HG02870 (cell line): ENCODE measurements at regions not wholly inside any gene's neighbourhood (a gene's known extent, or its start where the extent isn't known, plus 50 kb on each side); places are given as distances from the start of the nearest gene placed in this dataset.
"Not testable (repeated sequence)": the region's sequence is repeated elsewhere in the genome, so short reads cannot be mapped to it uniquely, and the experiment has no call there.

ENCODE experiments used
- ATAC-seq: cut with Tn5 transposase; IDR thresholded peaks from one replicate; pipeline ENCODE4 v1.9.1; 2021; ENCODE audit warnings: mild to moderate bottlenecking, moderate library complexity; ENCODE audit not compliant: unreplicated experiment

GRCh38 chr21:27974152-27974551 lies 1007.3 kb upstream of the ADAMTS5 start:
- not testable (repeated sequence) for ATAC-seq

DNA sequence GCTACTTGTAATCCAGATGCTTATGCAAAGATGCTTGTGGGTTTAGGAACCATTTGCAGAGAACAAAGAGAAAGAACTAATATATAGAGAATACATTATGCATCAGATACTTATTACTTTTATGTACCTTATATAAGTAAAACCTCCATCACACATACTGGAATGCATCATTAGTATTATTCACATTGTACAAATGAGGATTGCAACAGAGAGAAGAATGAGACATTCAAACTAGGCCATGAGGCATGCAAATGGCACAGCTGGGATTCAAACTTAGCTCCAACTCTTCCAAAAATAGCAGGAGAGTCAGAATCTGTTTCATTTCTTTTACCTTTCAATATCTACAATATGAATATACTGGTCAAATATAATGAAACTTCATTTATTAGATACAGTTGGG lies 1001.4 kb upstream of the ADAMTS5 start:
- ATAC-seq = not testable (repeated sequence)

- no peak for ATAC-seq
Measured at GRCh38 chr21:27954543-27955165, 987.8 kb upstream of the ADAMTS5 start.

- ATAC-seq = no peak
Measured at GRCh38 chr21:27953340-27954045, 986.6 kb upstream of the ADAMTS5 start.

- ATAC-seq = not testable (repeated sequence)
Measured at GRCh38 chr21:27949093-27949492, 982.2 kb upstream of the ADAMTS5 start.

DNA sequence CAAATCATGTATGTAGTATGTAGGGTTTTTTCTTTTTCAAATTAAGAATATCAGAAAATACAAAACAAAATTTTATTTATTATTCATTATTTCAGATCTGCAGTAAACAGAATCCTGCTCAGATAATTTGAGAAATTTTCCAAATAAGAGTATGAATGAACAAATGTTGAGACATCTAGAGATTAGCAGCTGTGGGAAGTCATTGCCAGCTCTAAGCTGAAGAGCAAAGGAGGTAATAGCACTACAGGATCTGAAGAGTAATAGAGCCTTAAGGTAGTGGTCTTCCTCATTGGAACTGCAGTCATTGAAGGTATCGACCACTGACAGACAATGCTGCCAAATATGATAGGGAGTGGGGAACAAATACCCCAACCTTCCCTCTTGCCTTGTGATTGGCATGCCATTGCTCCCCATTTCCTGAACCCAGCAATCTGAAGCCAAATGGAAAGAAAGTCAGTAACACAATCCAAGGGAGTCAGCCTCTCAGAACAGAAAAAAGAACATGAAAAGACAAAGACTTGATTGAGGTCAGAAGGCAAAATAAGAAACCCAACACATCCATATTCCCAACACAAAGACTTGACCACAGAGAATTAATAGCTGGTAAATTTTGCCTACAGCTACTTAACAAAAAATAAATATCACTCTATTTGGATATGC lies 963.4 kb upstream of the ADAMTS5 start:
- ATAC-seq = not testable (repeated sequence)

GRCh38 chr21:27929179-27929578 lies 962.3 kb upstream of the ADAMTS5 start:
- not testable (repeated sequence) for ATAC-seq

GRCh38 chr21:27928534-27929115 lies 961.7 kb upstream of the ADAMTS5 start:
- not testable (repeated sequence) for ATAC-seq

GRCh38 chr21:27921421-27921820 lies 954.5 kb upstream of the ADAMTS5 start:
- ATAC-seq = not testable (repeated sequence)

GRCh38 chr21:27917966-27918365 lies 951.1 kb upstream of the ADAMTS5 start:
- not testable (repeated sequence) for ATAC-seq

DNA sequence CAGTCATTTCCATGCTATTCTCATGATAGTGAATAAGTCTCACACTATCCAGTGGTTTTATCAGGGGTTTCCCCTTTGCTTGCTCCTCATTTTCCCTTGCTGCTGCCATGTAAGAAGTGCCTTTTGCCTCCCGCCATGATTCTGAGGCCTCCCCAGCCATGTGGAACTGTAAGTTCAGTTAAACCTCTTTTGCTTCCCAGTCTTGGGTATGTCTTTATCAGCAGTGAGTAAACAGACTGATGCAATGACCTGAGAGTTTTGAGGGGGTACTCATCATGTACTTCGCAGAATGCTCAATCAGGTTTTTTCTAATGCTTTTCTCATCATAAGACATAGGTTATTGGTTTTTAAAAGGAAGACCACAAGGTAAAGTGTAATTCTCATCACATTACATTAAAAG lies 949.4 kb upstream of the ADAMTS5 start:
- ATAC-seq = not testable (repeated sequence)

- not testable (repeated sequence) for ATAC-seq
Measured at GRCh38 chr21:27912133-27912532, 945.2 kb upstream of the ADAMTS5 start.

GRCh38 chr21:27909487-27909886 lies 942.6 kb upstream of the ADAMTS5 start:
- ATAC-seq = not testable (repeated sequence)

GRCh38 chr21:27908816-27909215 lies 941.9 kb upstream of the ADAMTS5 start:
- ATAC-seq = not testable (repeated sequence)

GRCh38 chr21:27902904-27903303 lies 936.0 kb upstream of the ADAMTS5 start:
- not testable (repeated sequence) for ATAC-seq

DNA sequence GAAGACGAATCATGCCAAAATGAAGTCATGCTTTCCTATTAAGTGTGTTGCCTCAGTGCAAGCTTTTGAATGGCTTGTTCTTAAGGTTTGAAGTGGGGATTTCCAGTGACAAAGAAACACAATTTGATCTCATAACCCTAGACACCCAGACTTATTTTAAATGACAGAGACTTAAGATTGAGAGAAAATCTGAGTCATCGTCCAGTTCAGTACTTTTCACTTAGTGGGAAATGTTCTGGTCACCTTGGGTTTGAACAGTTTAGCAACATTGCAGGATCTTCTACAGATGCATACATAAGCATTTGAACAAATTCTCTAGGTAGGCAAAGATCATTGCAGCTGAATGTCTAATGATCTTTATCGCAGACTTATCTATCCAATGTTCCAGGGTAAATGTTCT lies 926.7 kb upstream of the ADAMTS5 start:
- ATAC-seq = not testable (repeated sequence)

GRCh38 chr21:27891495-27891894 lies 924.6 kb upstream of the ADAMTS5 start:
- ATAC-seq = not testable (repeated sequence)

DNA sequence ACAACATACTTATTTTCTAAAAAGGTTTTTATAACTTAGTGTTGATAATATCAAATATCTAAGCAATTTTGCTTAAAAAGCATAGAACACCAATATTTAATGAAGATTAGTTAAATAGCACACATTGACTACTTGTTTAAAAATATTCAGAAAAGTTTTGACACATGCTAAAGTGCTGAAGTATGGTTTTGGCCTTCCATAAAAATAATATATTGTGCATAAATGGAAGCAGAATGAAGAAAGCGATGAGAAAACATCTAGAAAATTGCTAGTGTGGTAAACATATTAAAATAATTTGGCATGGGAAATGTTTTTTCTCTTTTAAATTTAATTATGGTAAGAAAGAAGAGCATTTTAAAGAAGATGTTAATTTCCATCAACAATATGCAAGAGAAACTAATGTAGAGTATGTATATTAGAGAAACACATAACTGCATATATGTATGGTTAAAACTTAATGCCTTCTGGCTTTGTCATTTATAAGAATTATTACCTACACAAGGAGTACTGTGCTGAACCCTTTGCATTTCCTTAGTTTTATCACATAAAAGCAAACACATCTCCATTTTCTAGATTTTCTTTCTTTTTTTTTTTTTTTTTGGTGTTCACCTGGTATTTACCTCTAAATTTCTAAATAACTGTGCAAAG lies 921.0 kb upstream of the ADAMTS5 start:
- ATAC-seq = not testable (repeated sequence)

GRCh38 chr21:27885296-27885711 lies 918.4 kb upstream of the ADAMTS5 start:
- no peak for ATAC-seq

DNA sequence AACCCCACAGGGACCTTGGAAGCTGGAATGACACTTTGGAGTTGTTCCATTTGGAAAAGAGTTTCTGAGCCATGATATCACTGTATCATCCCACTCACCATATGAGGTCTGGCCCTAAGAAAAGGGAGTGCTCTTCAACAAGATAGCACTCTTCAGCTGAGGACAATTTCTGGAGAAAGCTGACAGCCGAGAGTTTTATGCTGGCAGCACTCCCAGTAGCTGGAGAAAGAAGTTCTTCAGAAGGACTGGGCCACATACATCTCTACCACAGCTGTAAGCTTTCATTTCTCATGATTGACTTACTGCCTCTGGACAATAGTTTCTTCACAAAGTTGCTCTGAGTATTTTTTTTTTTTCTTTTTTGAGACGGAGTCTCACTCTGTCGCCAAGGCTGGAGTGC lies 914.4 kb upstream of the ADAMTS5 start:
- not testable (repeated sequence) for ATAC-seq

DNA sequence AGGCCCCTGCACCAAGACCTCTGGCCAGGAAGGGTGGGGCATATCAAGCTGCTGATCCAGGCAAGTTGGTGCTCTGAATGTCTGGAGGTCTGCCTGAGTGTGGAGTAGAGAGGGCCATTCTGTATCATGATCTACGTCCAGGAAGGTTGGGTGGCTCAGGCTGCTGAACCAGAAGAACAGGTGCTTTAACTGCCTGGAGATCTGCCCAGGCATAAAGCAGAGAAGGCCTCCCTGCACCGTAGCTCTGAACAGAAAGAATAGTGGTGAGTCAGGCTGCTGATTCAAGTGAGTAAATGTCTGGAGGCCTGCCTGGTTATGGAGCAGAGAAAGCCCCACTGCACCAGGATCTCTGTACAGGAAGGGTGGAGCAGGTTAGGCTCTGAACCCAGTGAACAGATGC lies 905.5 kb upstream of the ADAMTS5 start:
- not testable (repeated sequence) for ATAC-seq
